GM23248 (cell line): ENCODE measurements at regions not wholly inside any gene's neighbourhood (a gene's known extent, or its start where the extent isn't known, plus 50 kb on each side); places are given as distances from the start of the nearest gene placed in this dataset.

Experiments used
- DNase-seq: peaks from one replicate; pipeline ENCODE4 v3.0.0-alpha.2; 2015
- H2AFZ ChIP-seq: fragments of 200-600 bp; sonication (generic); 2 replicates; pipeline ENCODE4 v1.6.1; 2016; ENCODE audit warnings: antibody characterized with exemption
- H3F3A ChIP-seq: fragments of 200-600 bp; sonication (generic); 2 replicates; pipeline ENCODE4 v1.6.1; 2016; ENCODE audit warnings: mild to moderate bottlenecking, antibody characterized with exemption, mixed run types; ENCODE audit not compliant: insufficient read depth
- H3K27ac ChIP-seq: fragments of 200-600 bp; sonication (generic); 2 replicates; pipeline ENCODE4 v1.5.1; 2016; ENCODE audit warnings: mild to moderate bottlenecking
- H3K27me3 ChIP-seq: fragments of 200-600 bp; sonication (generic); replicated peaks from 2 replicates; pipeline ENCODE4 v1.6.1; 2016; ENCODE audit warnings: mild to moderate bottlenecking; ENCODE audit not compliant: insufficient read depth
- H3K36me3 ChIP-seq: fragments of 200-600 bp; sonication (generic); 2 replicates; pipeline ENCODE4 v1.6.1; 2016; ENCODE audit warnings: low read depth, mild to moderate bottlenecking
- H3K4me1 ChIP-seq: fragments of 200-600 bp; sonication (generic); 2 replicates; pipeline ENCODE4 v1.6.1; 2016; ENCODE audit warnings: mild to moderate bottlenecking; ENCODE audit not compliant: insufficient read depth
- H3K4me2 ChIP-seq: fragments of 200-600 bp; sonication (generic); one replicate; pipeline ENCODE4 v1.6.1; 2016; ENCODE audit warnings: mild to moderate bottlenecking; ENCODE audit not compliant: unreplicated experiment
- H3K4me3 ChIP-seq: fragments of 200-600 bp; sonication (generic); 2 replicates; pipeline ENCODE4 v1.5.1; 2016; ENCODE audit warnings: mild to moderate bottlenecking
- H3K79me2 ChIP-seq: fragments of 200-600 bp; sonication (generic); 2 replicates; pipeline ENCODE4 v1.6.1; 2016; ENCODE audit warnings: mild to moderate bottlenecking; ENCODE audit not compliant: insufficient read depth
- H3K9ac ChIP-seq: fragments of 200-600 bp; sonication (generic); 2 replicates; pipeline ENCODE4 v1.6.1; 2016; ENCODE audit warnings: mild to moderate bottlenecking
- H3K9me2 ChIP-seq: fragments of 200-600 bp; sonication (generic); 2 replicates; pipeline ENCODE4 v1.6.1; 2016; ENCODE audit warnings: mixed run types, mild to moderate bottlenecking, moderate library complexity; ENCODE audit not compliant: insufficient read depth
- H3K9me3 ChIP-seq: fragments of 200-600 bp; sonication (generic); one replicate; pipeline ENCODE4 v1.6.1; 2017; ENCODE audit warnings: low read depth
- H4K20me1 ChIP-seq: fragments of 200-600 bp; sonication (generic); 2 replicates; pipeline ENCODE4 v1.6.0; 2016; ENCODE audit not compliant: insufficient read depth
- EZH2 ChIP-seq: fragments of 200-600 bp; sonication (generic); IDR thresholded peaks from 2 replicates; pipeline ENCODE4 v1.6.1; 2018; ENCODE audit warnings: antibody characterized with exemption, mild to moderate bottlenecking; ENCODE audit not compliant: insufficient read depth, poor library complexity, severe bottlenecking
- EZH2phosphoT487 ChIP-seq: fragments of 200-600 bp; sonication (generic); IDR thresholded peaks from 2 replicates; pipeline ENCODE4 v1.6.1; 2018; ENCODE audit warnings: antibody characterized with exemption, moderate library complexity, mild to moderate bottlenecking, low read depth; ENCODE audit not compliant: insufficient read depth
- WGBS, 2 experiments: methylation state at CpG; one replicate each; pipeline ENCODE4 v1.1.6; 2015 to 2017; ENCODE audit warnings: low lambda C conversion rate in 2 of 2, low coverage in 1 of 2; ENCODE audit errors: missing lambda C conversion rate in 2 of 2; 5-methylcytosine and 5-hydroxymethylcytosine counted together
- in situ Hi-C: fragments of 300-500 bp; cut with MboI; formaldehyde crosslinking; loops from 2 replicates; pipeline ENCODE4 v1.15.0; 2020

DNA sequence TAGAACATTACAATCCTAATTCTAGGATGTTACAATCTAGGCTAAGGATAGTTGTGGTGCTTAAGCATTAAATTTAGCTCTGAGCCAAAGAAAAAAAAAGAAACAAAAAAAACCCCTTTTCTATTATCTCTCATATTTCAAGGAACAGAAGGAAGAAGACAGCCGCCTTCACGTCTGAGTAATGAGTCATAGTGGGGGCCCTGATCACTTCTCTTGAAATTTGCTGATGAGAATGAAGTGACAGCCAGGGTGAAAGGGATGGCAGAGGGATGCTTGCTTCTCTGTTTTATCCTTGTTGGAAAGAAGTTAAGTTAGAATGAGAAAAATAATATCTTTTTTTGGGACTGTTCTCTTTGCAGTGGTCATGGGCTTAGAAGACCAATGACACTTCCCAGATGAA is 82.6 kb upstream of the MPHOSPH6 start:
- H3K9me2 ChIP-seq = no peaks in the 10 kb centered on the region
- no peak for TF ChIP-seq EZH2
- no peak for TF ChIP-seq EZH2phosphoT487
- no peak overlapping the region for H3K27ac ChIP-seq
- H3F3A ChIP-seq = no peaks in the 10 kb centered on the region
- peaks cover 5% of the 10 kb centered on the region; the same call in 1 of the 2 replicates for H3K27me3 ChIP-seq
- 32 to 40% methylated on average over 2 of the region's 2 CpGs for WGBS, 2 experiments
- no peak for DNase-seq
- no peak overlapping the region for H3K4me2 ChIP-seq
- no peak overlapping the region for H3K4me3 ChIP-seq
- H3K36me3 ChIP-seq = no peaks in the 10 kb centered on the region
- no peaks in the 10 kb centered on the region for H3K79me2 ChIP-seq
- H3K9me3 ChIP-seq = no peaks in the 10 kb centered on the region
- H2AFZ ChIP-seq = no peak overlapping the region
- in situ Hi-C loops = loop anchor here (25.0 kb wide), 1 partner anchor 1185 kb away; no protein-coding TSS in a partner anchor
- no peaks in the 10 kb centered on the region for H4K20me1 ChIP-seq
- H3K9ac ChIP-seq = no peak overlapping the region
- no peaks in the 10 kb centered on the region for H3K4me1 ChIP-seq

DNA sequence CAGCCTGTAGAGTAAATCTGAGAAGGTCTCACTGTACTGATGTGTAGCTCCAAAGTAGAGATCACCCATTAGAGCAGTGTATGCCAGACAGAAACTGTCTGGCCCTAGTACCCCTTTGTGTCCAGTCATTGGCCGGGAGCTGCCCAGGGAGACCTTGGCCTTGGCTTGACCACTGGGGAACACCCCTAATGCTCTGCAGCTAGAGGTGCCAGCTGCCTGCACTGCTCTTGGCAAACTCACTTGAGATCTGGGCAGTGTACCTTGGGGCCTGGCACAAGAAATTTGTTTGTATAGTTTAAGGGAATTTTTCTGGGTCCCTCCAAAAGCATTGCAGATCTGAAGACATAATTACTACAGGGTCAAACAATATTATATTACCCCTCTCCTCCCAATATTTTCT is 78.7 kb upstream of the MPHOSPH6 start:
- no peaks in the 10 kb centered on the region for H3K4me1 ChIP-seq
- no peak overlapping the region for H3K4me3 ChIP-seq
- H3K4me2 ChIP-seq = no peak overlapping the region
- in situ Hi-C loops = loop anchor here (25.0 kb wide), 1 partner anchor 311 kb away; no protein-coding TSS in a partner anchor
- no peak for TF ChIP-seq EZH2phosphoT487
- TF ChIP-seq EZH2 = no peak
- H3F3A ChIP-seq = no peaks in the 10 kb centered on the region
- H3K27me3 ChIP-seq = no peaks in the 10 kb centered on the region; the same call in 1 of the 2 replicates
- no peaks in the 10 kb centered on the region for H3K9me2 ChIP-seq
- no peak for DNase-seq
- no peak overlapping the region for H3K9ac ChIP-seq
- no peaks in the 10 kb centered on the region for H3K79me2 ChIP-seq
- no peaks in the 10 kb centered on the region for H4K20me1 ChIP-seq
- H3K9me3 ChIP-seq = no peaks in the 10 kb centered on the region
- 62 to 73% methylated on average over 1 of the region's 1 CpG for WGBS, 2 experiments
- no peak overlapping the region for H3K27ac ChIP-seq
- no peak overlapping the region for H2AFZ ChIP-seq
- H3K36me3 ChIP-seq = no peaks in the 10 kb centered on the region

DNA sequence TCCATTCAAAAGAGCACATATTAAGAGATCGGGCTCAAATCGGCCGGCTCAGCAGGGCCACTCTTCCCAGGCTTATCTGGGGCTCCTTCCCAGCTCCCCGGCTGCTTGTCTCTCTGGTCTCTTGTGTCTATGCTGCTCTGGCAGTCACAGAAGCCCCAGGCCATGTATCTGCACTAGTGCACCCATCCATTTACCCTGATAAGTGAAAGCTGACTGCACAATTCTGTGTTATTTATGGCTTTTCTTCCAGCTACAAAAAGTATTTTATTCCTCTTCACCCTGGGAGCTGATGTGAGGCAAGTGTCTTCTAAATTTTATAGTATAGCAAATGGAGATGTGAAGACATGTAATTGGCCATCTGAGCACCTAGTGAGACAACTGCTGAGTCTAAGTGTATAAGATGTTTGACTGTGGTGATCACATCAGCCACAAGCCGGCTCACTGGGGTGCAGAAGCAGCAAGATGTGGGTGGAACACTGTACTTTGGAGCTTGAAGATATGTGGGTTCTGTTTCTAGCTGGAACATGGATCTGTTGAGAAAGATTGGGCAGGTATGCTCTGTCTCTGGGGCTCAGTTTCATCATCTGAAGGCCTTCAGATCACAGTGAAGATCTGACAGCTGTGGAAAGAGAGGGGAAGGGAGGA is 78.1 kb upstream of the MPHOSPH6 start:
- Histone ChIP-seq H3F3A (no peaks in the 10 kb centered on the region), H3K4me2 (no peak overlapping the region), H3K4me1 (no peaks in the 10 kb centered on the region), H3K27me3 (no peaks in the 10 kb centered on the region; the same call in 1 of the 2 replicates), H3K9me2 (no peaks in the 10 kb centered on the region), H3K36me3 (no peaks in the 10 kb centered on the region), H2AFZ (no peak overlapping the region), H4K20me1 (no peaks in the 10 kb centered on the region), H3K9me3 (no peaks in the 10 kb centered on the region), H3K27ac (no peak overlapping the region), H3K4me3 (no peak overlapping the region), H3K9ac (no peak overlapping the region), H3K79me2 (no peaks in the 10 kb centered on the region)
- in situ Hi-C loops = loop anchor here (25.0 kb wide), 1 partner anchor 311 kb away; no protein-coding TSS in a partner anchor
- 59 to 61% methylated on average over 5 of the region's 5 CpGs for WGBS, 2 experiments
- no peak for DNase-seq
- TF ChIP-seq EZH2 = no peak
- TF ChIP-seq EZH2phosphoT487 = no peak

DNA sequence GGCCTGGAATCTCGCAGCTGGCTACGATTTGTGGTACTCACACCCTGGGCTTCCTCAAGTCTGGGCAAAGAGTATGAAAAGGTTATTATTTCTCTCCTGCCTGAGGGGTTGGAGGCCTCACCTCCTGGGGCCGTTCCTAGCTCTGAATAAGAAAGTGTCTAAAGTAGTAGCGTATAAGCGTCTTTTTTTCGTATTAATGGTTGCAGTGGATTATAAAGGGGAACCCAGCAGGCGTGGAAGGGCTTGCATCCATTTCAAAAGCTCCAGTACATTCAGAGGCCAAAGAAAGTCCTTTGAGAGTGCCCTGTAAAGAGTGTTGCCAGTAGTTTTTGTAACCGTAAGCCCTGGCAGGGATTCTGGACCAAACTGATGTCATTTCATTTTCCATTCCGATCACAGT is 72.2 kb upstream of the MPHOSPH6 start:
- TF ChIP-seq EZH2 (no peak), EZH2phosphoT487 (no peak)
- DNase-seq = no peak
- no peak overlapping the region for H3K9ac ChIP-seq
- H3K9me3 ChIP-seq = no peaks in the 10 kb centered on the region
- no peaks in the 10 kb centered on the region for H3K9me2 ChIP-seq
- H3K79me2 ChIP-seq = no peaks in the 10 kb centered on the region
- no peak overlapping the region for H3K27ac ChIP-seq
- 77 to 78% methylated on average over 9 of the region's 9 CpGs for WGBS, 2 experiments
- H2AFZ ChIP-seq = no peak overlapping the region
- no peaks in the 10 kb centered on the region for H3K4me1 ChIP-seq
- H3K4me3 ChIP-seq = no peak overlapping the region
- H3K27me3 ChIP-seq = no peaks in the 10 kb centered on the region; the same call in 1 of the 2 replicates
- H4K20me1 ChIP-seq = no peaks in the 10 kb centered on the region
- no peaks in the 10 kb centered on the region for H3F3A ChIP-seq
- in situ Hi-C loops = loop anchor here (25.0 kb wide), 1 partner anchor 305 kb away; no protein-coding TSS in a partner anchor
- no peaks in the 10 kb centered on the region for H3K36me3 ChIP-seq
- H3K4me2 ChIP-seq = no peak overlapping the region
